AG04450 (cell line): ENCODE measurements at regions not wholly inside any gene's neighbourhood (a gene's known extent, or its start where the extent isn't known, plus 50 kb on each side); places are given as distances from the start of the nearest gene placed in this dataset.

ENCODE experiments used
- CTCF ChIA-PET: fragments of 300-600, 350-600 bp; formaldehyde crosslinking; extraction: SDS; loops from one replicate; lab custom pipeline; 2022; ENCODE audit warnings: antibody characterized with exemption, inconsistent platforms; lab: Charles Lee
- POLR2A ChIA-PET: fragments of 350-600 bp; formaldehyde crosslinking; extraction: SDS; loops from one replicate; lab custom pipeline; 2021; ENCODE audit warnings: antibody characterized with exemption, inconsistent platforms; lab: Yijun Ruan, JAX
- DNase-seq: peaks from one replicate; pipeline ENCODE4 v3.0.0-alpha.2; 2011; ENCODE audit warnings: low read depth, low spot score
- H3K27ac ChIP-seq: one replicate; pipeline ENCODE4 v1.5.1; 2012; ENCODE audit warnings: low read depth, low read length, control low read depth
- H3K27me3 ChIP-seq: one replicate; pipeline ENCODE4 v1.6.0; 2012; ENCODE audit warnings: low read length; ENCODE audit not compliant: control insufficient read depth, insufficient read depth
- H3K4me3 ChIP-seq: 2 replicates; pipeline ENCODE4 v1.5.1; 2011; ENCODE audit warnings: mild to moderate bottlenecking, low read depth, low read length, control low read depth
- H3K9me3 ChIP-seq: 2 replicates; pipeline ENCODE4 v1.5.1; 2012; ENCODE audit warnings: low read length; ENCODE audit not compliant: control insufficient read depth, insufficient read depth
- TF ChIP-seq, protein P1 (sequence below): IDR thresholded peaks from 2 replicates; pipeline ENCODE4 v1.5.1; 2011; ENCODE audit warnings: low read depth, low read length, control low read depth, inconsistent platforms

DNA sequence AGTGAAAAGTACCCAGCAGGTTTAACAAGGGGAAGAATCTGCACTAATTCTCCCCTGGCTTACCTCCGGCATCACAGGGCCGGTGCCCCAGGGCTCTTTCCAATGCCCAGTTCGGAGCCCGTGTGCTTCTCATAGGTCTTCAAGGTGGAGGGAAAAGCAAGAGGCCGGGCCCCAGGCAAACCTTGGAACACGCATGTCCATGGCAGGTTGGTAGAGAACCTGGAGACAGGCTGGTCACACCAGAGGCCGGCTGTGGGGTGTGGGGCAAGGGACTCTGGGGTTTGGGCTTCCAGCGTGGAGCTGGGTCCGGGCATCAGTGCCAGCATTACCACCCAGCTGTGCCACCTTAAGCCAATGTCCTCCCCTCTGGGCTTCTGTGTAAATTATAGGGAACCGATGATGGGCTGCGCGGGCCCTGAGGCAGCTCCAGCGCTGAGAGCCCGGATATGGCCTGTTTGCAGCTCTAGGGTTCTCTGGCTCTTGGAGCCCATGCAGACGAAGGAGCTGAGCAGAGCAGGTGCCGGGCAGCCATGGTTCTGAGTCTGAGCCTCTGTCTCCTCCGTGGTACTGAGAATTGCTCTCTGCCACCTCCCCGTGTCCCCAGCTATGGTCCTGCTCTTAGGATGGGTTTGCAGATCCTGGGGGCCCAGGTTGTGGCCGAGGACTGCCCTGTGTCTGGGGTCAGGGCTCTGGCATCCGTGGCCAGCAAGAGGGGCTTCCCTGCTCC lies 197.0 kb upstream of the C14orf180 start:
- Histone ChIP-seq H3K4me3 (no peak overlapping the region), H3K27me3 (no peaks in the 10 kb centered on the region), H3K27ac (no peak overlapping the region), H3K9me3 (peaks cover 55% of the 10 kb centered on the region)
- ChIA-PET CTCF (no interaction called here), POLR2A (no interaction called here)
- TF ChIP-seq, protein P1, sequence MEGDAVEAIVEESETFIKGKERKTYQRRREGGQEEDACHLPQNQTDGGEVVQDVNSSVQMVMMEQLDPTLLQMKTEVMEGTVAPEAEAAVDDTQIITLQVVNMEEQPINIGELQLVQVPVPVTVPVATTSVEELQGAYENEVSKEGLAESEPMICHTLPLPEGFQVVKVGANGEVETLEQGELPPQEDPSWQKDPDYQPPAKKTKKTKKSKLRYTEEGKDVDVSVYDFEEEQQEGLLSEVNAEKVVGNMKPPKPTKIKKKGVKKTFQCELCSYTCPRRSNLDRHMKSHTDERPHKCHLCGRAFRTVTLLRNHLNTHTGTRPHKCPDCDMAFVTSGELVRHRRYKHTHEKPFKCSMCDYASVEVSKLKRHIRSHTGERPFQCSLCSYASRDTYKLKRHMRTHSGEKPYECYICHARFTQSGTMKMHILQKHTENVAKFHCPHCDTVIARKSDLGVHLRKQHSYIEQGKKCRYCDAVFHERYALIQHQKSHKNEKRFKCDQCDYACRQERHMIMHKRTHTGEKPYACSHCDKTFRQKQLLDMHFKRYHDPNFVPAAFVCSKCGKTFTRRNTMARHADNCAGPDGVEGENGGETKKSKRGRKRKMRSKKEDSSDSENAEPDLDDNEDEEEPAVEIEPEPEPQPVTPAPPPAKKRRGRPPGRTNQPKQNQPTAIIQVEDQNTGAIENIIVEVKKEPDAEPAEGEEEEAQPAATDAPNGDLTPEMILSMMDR, result no peak
- DNase-seq, result no peak

DNA sequence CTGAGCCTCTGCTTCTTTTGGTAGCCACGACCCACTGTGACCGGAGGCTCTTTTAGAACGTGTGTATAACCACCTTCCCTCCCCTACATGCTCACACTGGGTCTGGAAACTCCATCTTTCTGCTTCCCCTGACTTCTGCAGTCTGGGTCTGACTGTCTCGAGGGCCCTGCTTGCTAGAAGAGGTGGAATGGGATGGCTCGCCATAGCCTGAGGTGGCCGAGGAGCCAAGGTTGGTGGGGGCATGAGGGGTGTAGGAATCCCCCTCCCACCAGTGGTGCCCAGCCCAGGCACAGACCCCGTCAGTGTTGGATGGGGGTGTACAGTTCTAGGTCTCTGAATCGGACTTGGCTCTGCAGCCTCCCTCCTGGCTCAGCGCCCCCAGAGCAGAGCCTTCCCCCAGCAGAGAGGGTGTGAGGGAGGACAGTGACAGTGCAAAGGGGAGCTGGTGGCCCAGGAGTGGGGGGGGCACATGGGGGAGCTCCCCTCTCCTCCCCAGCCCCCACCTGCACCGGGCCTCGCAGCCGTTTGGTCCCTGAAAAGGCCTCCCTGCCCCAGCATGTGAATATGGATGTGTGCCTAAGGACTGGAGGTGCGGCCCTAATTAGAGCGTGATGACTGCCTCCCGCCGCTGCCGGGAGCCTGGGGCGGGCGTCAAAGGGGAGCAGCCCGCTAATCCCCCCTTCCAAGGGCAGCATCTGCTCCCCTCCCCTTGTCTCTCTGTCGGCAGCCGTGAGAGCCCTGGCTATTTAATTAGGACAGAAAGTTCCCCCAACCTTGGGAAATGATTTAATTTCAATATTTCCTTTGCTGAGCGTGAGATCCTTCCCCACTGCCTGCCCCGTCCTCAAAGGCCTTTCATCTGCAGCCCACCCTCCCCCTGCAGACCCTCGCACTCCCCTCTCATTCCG lies 196.2 kb upstream of the C14orf180 start:
- ChIA-PET CTCF (no interaction called here), POLR2A (no interaction called here)
- Histone ChIP-seq H3K27ac (no peak overlapping the region), H3K4me3 (no peak overlapping the region), H3K9me3 (peaks cover 64% of the 10 kb centered on the region), H3K27me3 (no peaks in the 10 kb centered on the region)
- TF ChIP-seq, protein P1, result no peak
- no peak for DNase-seq

DNA sequence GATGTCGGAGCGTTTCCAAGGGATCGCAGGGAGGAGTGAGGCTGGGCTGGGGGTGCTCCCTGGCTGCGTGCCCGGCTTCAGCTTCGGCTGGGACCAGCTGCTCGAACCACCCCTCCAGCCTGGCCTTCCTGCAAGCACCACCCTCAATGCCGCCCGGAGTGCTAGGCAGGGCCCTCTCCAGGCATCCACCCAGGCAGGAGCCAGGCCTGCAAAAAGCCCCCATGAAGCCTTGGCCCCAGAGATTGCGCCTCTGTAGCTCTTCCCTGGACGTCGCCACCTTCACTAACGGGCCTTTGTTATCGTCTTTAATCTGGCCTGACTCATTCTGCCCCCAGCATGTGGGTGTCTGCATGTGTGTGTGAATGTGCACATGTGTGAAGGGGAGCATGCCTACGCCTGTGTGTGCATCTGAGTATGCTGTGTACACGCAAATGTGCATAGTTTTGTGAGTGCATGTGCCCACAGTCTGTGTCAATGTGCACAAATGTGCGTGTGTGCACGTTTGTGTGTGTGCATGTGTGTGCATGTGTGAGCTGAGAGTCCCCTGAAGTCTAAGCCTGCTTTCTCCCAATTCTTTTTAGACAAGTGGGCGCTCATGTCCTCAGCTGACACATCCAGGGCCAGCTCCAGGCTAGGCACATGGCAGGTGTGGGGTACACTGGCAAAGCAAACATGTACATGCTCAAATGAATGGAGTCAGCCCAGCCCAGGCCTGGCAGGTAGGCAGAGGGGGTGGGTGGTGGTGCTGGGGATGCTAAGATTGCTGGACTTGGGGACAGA lies 195.4 kb upstream of the C14orf180 start:
- CTCF ChIA-PET, result no interaction called here
- Histone ChIP-seq H3K27me3 (no peaks in the 10 kb centered on the region), H3K4me3 (no peak overlapping the region), H3K9me3 (peaks cover 67% of the 10 kb centered on the region), H3K27ac (no peak overlapping the region)
- TF ChIP-seq, protein P1, result no peak
- no peak for DNase-seq
- POLR2A ChIA-PET, result no interaction called here

DNA sequence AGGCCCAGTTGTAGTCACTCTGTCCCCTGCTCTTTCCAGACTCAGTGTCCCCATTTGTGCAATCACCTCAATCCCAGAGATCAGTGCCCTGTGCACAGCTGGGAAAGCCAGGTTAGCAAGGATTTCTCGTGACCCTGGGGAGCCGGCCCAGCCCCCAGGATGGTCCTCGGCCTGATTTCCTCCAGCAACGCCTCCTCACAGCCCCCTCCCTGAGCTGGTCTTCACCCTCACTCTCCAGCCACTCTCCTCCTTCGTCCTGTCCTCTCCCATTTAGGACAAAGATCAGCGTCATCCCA lies 194.8 kb upstream of the C14orf180 start:
- H3K27me3 ChIP-seq, result no peaks in the 10 kb centered on the region
- CTCF ChIA-PET, result no interaction called here
- TF ChIP-seq, protein P1, result no peak
- no peak for DNase-seq
- no peak overlapping the region for H3K27ac ChIP-seq
- H3K9me3 ChIP-seq, result peaks cover 73% of the 10 kb centered on the region
- POLR2A ChIA-PET, result no interaction called here
- no peak overlapping the region for H3K4me3 ChIP-seq
